ENCODE measurements at regions not wholly inside any gene's neighbourhood (a gene's known extent, or its start where the extent isn't known, plus 50 kb on each side); places are given as distances from the start of the nearest gene placed in this dataset.

DNA sequence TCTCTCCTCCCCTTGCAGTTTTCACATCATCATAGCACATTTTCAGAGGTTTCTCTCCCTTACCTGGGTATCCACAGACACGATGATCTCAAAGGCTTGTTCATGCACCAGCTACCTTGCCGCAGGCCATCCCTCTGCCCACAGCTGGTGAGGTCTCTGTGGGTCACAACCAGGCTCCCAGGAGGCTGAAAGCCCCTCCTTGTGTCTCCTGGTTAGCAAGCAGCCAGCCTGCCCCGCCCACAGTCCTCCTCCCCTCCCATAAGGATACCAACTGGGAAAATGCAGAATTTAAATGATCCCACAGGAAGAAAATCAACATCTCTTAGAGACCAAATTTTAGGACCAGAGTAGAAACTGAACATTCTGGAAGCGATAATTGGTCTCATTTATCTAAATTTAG lies 213.5 kb upstream of the PPP2R3A start:
- DNase-seq, result no peak

DNA sequence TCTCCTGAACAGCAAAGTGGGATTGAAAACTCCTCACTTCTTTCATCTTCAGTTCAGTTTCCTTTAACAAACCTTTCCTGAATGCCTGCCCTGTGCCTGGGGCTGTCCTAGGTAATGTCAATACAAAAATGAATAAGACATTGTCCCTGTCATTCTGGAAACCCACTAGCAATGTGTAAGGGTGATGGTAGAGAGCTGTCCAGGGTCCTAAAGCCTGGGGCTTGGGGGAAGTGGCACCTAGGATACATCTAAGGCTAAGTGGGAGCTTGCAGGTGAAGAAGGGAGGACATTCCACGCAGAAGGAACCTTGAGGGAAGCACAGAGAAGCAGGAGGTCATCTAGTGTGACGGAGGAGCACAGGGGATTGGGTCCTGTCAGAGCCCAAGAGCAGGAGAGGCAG lies 212.7 kb upstream of the PPP2R3A start:
- DNase-seq, result no peak

DNA sequence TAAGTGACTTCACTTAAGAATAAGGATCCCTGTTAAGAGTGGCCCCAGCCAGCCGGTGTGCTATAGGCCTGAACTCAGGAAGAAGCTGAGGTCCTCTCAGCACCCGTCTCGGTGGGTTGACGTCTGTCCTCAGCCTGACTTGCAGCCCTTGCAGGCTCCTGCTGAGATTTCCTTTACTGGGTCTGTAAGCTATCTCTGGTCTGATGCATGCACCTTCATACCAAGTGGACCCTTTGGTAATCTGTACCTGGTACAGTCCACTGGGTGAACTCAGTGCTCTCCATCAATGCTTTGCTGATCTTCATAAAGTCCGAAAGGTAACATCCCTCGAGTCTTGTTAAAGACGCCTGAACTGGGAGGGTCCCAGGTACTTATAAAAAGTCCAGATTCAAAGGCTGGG lies 212.0 kb upstream of the PPP2R3A start:
- DNase-seq, result no peak

- DNase-seq, result no peak
Measured at GRCh38 chr3:135755330-135756105, 210.0 kb upstream of the PPP2R3A start.

DNA sequence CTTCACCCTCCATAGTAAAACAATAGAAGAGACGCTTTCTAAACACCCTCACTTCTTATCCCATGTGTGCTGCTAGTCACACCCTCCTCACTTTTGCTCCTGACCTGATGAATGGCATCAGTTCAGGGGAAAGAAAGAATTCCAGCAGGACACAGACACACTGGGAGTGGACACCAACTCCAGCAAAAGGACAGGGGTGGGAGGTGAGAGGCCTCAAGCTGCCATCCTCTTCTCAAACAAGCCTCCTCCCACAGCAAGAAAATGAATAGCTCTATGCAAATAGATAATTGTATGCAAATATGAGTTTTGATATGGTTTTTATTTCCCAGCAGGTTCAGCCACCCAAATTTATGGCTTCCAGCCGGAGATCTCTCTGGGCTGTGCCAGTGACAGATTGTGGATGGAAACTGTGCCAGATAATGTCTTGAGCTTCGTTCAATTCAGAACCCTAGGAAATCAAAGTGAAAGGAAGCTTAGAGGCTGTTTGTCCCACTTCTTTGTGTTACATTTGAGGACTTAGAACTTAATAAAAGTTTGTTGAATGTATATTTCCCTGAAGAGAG lies 209.3 kb upstream of the PPP2R3A start:
- no peak for DNase-seq

DNA sequence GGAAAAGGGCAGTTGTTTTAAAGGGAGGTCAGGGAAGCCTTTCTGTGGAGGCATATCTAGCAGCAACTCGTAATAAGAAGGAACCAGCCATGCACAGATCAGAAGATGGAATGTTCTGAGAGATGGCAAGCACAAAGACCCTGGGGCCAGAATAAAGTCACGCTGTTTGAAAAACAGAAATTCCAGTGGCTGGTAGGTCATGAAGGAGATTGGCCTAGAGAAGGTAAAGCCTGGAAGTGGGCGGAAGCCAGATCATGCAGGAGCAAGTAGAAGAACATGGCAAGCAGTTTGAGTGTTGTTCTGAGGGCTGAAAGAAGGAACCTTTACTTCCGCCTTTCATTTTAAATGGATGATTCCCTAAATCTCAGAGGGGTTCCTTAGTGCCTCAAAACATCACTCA lies 208.1 kb upstream of the PPP2R3A start:
- no peak for DNase-seq

DNA sequence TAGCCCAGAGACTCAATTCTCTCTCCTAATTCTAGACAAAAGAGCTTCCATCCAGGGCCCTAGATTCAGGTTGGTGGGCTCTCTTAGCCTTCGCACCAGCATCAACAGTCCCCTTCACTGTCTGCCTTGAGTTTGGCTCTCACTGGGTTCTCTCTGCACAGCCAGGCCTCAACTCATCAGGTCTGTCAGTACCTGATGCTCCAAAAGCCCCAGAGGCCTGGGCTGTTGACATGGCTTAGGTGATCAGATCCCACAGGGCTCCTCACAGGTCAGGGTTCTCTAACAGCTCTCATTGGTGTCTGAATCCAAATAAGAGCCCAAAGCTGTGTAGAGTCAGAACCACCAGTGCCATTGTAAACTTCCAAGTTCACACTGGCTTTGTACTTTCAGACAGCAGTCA lies 206.6 kb upstream of the PPP2R3A start:
- no peak for DNase-seq

DNA sequence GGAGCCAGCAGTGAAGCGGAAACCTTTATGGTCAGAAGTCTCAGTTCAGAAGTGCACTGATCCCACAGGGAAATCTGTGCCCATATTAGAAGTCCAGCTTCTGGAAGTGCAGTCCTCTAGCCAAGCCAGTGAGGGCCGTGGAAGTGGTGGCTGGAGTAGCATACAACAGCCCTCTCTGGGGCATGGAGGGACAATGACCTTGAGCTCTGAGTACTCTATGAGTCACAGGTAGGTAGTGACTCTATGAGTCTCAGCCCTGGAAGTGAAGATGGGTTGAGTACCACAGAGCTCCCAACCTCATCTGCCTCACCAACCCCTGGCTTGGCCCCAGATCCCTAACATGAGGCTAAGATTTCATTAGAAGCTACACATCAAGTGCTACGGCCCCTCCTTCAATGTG lies 205.9 kb upstream of the PPP2R3A start:
- no peak for DNase-seq

- no peak for DNase-seq
Measured at GRCh38 chr3:135760581-135760980, 204.9 kb upstream of the PPP2R3A start.

- no peak for DNase-seq
Measured at GRCh38 chr3:135762188-135762856, 203.2 kb upstream of the PPP2R3A start.

- no peak for DNase-seq
Measured at GRCh38 chr3:135766115-135766514, 199.4 kb upstream of the PPP2R3A start.

DNA sequence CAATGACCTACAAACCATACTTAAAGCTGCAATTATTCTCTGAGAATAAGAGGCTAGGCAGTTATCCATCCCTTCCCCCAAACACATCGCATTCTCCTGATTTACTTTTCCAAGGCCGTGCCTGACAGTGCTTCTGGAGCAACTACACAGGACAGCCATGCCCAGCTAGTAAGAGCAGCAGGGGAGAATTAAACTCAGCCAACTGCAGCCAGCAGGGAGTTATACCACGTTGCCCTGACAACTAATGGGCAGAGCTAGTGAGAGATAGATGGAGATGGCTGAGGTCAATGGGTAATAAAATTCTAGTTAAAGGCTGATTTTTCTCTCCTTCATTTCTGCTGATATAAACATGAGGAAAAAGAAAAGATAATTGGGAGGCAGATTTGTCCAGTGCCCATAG lies 193.8 kb upstream of the PPP2R3A start:
- DNase-seq, result no peak

DNA sequence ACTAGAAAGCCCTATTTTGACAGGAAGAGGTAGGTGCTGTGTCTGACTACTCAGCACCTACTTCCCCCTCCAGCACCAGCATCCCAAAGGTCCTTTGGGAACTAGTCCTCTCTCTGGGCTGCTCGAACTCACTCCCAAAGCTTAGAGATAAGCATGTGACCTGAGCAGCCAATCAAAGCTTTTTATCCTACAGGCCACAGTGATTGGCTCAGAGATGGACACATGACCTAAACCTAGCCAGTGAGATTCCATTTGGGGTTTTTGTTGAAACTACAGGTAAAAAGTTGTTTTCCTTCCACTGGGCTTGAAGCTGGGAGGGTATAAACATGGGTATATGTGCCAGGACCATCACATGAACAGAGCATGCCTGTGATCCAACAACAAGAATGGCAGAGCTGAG lies 186.5 kb upstream of the PPP2R3A start:
- DNase-seq, result no peak

DNA sequence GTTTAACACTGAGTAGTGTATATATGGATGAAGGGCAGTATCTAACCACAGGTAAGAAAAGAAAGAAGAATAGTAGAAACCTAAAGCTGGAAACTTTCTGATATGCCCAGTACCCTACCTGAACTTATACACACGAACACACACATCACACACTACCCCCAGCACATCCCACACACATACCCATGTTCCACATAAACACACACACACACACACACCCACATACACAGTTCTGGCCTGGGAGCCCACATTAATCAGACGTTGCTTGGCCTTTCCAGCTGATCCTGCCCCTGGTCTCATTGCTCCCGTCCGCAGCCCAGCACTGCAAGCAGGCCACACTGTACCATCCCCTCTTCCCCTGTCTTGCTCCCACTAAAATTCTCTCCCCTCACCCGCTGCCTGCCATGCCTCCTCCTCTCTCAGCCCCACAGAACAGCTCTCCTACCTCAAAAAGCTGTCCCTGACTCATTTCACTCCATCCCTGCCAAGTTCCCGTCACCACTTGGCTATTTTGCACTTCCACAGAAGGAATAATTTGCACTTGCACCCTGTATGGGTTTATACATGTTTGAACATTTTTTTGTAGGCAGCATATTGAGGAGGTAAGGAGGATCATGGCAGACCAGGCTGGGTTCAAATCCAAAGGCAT lies 185.8 kb upstream of the PPP2R3A start:
- DNase-seq, result no peak

GRCh38 chr3:135781026-135781815 lies 184.3 kb upstream of the PPP2R3A start:
- DNase-seq, result no peak

DNA sequence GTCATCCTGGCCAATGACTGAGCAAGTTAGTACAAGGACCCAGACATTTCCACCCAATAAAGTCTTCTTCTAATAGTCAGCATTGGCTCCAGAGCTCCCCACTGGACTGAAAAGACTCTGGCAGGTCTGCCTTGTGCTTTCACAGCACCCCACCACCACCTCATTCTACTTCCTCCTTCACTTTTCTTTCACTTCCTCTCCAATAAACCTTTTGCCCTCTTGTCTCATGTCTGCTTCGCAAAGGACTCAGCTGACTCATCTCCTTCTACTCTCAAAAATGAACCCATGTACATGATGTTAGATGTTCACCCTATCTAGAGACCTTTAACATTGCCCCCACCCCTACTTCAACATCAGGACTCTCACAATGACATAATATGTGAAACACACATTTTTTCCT lies 181.0 kb upstream of the PPP2R3A start:
- DNase-seq, result no peak

- DNase-seq, result no peak
Measured at GRCh38 chr3:135788146-135788545, 177.4 kb upstream of the PPP2R3A start.

GRCh38 chr3:135788978-135789377 lies 176.6 kb upstream of the PPP2R3A start:
- no peak for DNase-seq

- DNase-seq, result no peak
Measured at GRCh38 chr3:135792174-135792573, 173.4 kb upstream of the PPP2R3A start.

- DNase-seq, result no peak
Measured at GRCh38 chr3:135792858-135793475, 172.6 kb upstream of the PPP2R3A start.

DNA sequence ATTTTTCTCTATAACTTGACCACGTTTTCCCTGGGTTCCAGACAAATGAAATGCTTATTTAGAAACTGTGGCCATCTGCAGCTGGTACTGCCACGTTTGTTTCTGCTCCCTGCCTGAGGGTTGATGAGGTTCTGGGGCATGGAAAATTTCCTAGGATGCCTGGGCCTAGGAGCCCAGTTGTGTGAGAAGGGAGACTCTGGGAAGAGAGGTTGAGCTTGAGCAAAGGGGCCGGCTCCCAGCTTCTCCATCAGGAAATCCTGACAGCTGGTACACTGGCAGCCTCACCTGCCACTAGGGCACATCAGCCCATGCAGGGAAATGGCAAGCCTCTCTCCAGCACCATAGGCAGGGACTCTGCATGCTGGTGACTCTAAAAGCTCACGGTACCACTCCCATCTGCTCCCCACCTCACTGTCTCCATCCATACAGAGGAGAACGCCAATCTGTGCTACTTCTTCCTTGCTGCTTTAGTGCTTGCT lies 165.4 kb upstream of the PPP2R3A start:
- DNase-seq, result no peak

- DNase-seq, result no peak
Measured at GRCh38 chr3:135801018-135801417, 164.5 kb upstream of the PPP2R3A start.

Data from fibroblast of skin of back (primary cell).